Lower leg skin (tissue), 3 donors: ENCODE measurements at regions not wholly inside any gene's neighbourhood (a gene's known extent, or its start where the extent isn't known, plus 50 kb on each side); places are given as distances from the start of the nearest gene placed in this dataset.

Experiments
- CTCF ChIP-seq, 3 donors: fragments of 450-650 bp; IDR thresholded peaks; one replicate each; pipeline ENCODE4 v1.5.1; 2016; ENCODE audit warnings: antibody characterized with exemption in 3 of 3, mild to moderate bottlenecking in 3 of 3, moderate library complexity in 2 of 3
- POLR2A ChIP-seq, 2 donors: fragments of 450-650 bp; IDR thresholded peaks; one replicate each; pipeline ENCODE4 v1.6.1; 2016 to 2017; ENCODE audit warnings: antibody characterized with exemption in 2 of 2, mild to moderate bottlenecking in 1 of 2, moderate library complexity in 1 of 2

- TF ChIP-seq CTCF (IDR thresholded peaks at IDR 0.05) (no peak), POLR2A (IDR thresholded peaks at IDR 0.05) (no peak)
Observed at GRCh38 chr6:164453835-164454234, 855.6 kb downstream of the C6orf118 start.
